ENCODE measurements at regions not wholly inside any gene's neighbourhood (a gene's known extent, or its start where the extent isn't known, plus 50 kb on each side); places are given as distances from the start of the nearest gene placed in this dataset.

GRCh38 chr1:5643360-5644107 is 348.7 kb downstream of the NPHP4 start:
- TF ChIP-seq, protein P1, sequence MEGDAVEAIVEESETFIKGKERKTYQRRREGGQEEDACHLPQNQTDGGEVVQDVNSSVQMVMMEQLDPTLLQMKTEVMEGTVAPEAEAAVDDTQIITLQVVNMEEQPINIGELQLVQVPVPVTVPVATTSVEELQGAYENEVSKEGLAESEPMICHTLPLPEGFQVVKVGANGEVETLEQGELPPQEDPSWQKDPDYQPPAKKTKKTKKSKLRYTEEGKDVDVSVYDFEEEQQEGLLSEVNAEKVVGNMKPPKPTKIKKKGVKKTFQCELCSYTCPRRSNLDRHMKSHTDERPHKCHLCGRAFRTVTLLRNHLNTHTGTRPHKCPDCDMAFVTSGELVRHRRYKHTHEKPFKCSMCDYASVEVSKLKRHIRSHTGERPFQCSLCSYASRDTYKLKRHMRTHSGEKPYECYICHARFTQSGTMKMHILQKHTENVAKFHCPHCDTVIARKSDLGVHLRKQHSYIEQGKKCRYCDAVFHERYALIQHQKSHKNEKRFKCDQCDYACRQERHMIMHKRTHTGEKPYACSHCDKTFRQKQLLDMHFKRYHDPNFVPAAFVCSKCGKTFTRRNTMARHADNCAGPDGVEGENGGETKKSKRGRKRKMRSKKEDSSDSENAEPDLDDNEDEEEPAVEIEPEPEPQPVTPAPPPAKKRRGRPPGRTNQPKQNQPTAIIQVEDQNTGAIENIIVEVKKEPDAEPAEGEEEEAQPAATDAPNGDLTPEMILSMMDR (IDR thresholded peaks at IDR 0.05) = no peak
- no peak for TF ChIP-seq POLR2A (IDR thresholded peaks at IDR 0.05)

All from heart left ventricle (tissue), 13 donors.